ENCODE measurements at regions not wholly inside any gene's neighbourhood (a gene's known extent, or its start where the extent isn't known, plus 50 kb on each side); places are given as distances from the start of the nearest gene placed in this dataset.

DNA sequence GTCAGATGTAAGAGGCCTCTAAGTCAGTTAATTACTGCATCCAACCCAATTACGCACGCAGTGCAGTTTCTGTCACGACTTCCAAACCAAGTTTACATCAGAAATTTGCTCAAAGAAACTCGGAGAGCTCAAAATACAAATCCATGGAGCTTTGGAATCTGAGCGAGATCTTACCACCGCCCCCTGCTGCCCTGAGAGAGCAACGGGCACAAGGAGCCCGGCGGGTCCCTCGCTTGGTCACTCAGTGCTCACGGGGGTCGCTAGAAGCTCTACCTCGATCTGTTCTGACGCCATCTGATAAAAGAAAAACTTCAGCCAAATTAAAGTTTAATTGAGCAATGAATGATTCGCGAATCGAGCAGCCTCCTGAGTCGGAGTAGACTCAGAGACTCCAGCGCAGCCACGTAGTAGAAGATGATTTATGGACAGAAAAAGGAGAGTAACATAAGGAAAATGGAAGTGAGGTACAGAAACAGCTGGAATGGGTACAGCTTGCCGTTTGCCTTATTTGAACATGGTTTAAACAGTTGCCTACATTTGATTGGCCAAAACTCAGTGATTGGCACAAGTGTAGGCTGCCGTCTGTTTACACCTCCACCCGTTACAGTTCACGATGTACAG is 232.7 kb upstream of the ATP10A start:
- TF ChIP-seq CTCF (IDR thresholded peaks at IDR 0.05; ENCODE audit: low read depth, low read length, poor library complexity, severe bottlenecking) (no peak), EZH2phosphoT487 (IDR thresholded peaks at IDR 0.05; ENCODE audit: borderline replicate concordance, low read length) (no peak)
